Large intestine (tissue), 3 donors: ENCODE measurements at regions not wholly inside any gene's neighbourhood (a gene's known extent, or its start where the extent isn't known, plus 50 kb on each side); places are given as distances from the start of the nearest gene placed in this dataset.
"Not testable (repeated sequence)": the region's sequence is repeated elsewhere in the genome, so short reads cannot be mapped to it uniquely, and the experiment has no call there.

Experiments used
- DNase-seq, 2 donors: peaks; one replicate each; pipeline versions ENCODE4 v3.0.0 to v3.0.0-alpha.2; 2013
- H3K27ac ChIP-seq: one replicate; pipeline ENCODE4 v1.5.1; 2013; ENCODE audit warnings: low read length
- H3K27me3 ChIP-seq: 2 replicates; pipeline ENCODE4 v1.6.1; 2013; ENCODE audit warnings: low read length; ENCODE audit not compliant: control insufficient read depth, insufficient read depth
- H3K36me3 ChIP-seq: 2 replicates; pipeline ENCODE4 v1.6.1; 2013; ENCODE audit warnings: low read length; ENCODE audit not compliant: control insufficient read depth, insufficient read depth
- H3K4me1 ChIP-seq: one replicate; pipeline ENCODE4 v1.6.1; 2013; ENCODE audit warnings: low read length; ENCODE audit not compliant: control insufficient read depth, insufficient read depth
- H3K4me3 ChIP-seq: one replicate; pipeline ENCODE4 v1.5.1; 2013; ENCODE audit warnings: low read length
- H3K9me3 ChIP-seq: one replicate; pipeline ENCODE4 v1.6.1; 2013; ENCODE audit warnings: mild to moderate bottlenecking, low read depth, low read length, moderate library complexity; ENCODE audit not compliant: control insufficient read depth
- WGBS: methylation state at CpG from one replicate; pipeline ENCODE4 v1.1.5; 2013; ENCODE audit warnings: low lambda C conversion rate; ENCODE audit not compliant: insufficient coverage; 5-methylcytosine and 5-hydroxymethylcytosine counted together

DNA sequence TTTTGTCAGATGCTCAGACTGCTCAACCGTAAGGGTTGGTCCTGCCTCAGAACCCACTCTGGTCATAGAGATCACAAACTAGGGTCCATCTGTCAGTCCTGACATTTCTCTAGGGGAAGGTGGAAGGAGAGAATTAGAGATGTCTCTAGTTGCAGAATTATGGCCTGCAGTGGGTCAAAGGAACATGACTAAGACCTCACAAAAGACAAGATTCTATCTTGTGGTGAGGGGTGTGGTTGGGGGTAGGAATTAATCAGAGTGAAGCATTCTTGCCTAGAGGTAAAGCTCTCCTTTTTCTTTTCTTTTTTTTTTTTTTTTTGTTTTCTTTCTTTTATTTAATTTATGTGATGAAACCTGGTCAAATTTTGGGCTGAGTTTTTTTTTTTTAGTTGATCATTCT, 558.1 kb downstream of the CD109 start:
- DNase-seq, H3K4me3 ChIP-seq, H3K36me3 ChIP-seq, H3K27me3 ChIP-seq, H3K27ac ChIP-seq, H3K4me1 ChIP-seq: not testable (repeated sequence)
- H3K9me3 ChIP-seq: peaks cover 12% of the 10 kb centered on the region
- WGBS: no CpG with 5 or more reads among the region's 1 CpG

DNA sequence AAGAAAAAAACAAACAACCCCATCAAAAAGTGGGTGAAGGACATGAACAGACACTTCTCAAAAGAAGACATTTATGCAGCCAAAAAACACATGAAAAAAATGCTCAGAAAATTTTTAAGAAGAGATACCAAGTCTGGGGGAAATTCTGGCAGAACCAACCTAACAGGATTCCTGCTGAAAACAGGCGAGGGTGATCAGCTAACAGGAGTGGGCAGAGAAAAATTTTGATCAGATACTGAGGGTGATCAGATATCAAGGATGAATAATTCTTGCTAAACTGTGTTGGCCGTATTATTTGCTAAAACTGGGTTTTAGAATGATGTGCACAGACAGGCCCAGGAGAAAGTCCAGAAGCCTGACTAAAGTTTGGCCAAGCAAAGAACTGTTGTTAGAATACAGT, 557.3 kb downstream of the CD109 start:
- no CpG with 5 or more reads among the region's 2 CpGs for WGBS
- peaks cover 12% of the 10 kb centered on the region for H3K9me3 ChIP-seq

DNA sequence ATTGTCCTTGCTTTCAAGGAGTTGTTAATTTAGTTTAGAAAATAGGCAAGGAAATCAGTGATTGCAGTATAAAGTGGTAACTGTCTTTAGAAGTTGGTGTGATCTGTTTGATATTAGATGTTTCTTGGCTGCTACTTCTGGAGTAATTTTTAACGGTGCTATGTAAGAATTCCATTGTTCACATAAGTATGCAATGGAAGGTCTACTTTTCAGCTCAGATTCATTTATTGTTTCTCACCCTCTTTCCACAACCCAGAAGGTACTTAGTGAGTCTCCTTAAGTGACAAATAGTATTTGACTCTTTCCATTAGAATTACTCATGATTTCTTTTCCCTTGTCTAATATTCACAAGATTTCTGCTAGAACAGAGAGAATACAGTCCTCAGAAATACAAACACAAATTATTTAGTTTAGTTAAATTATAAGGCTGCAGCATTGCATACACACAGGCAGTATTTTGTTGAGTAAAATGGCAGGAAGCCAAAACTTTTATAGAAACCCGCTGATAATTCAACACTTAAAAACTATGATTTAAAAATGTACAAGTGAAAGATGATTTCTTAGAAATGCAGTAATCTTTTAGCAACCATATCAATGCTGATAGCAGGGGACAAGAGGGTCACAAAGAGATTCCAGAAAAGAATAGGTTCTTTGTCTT, 554.3 kb downstream of the CD109 start:
- Histone ChIP-seq H3K36me3 (no peaks in the 10 kb centered on the region), H3K9me3 (peaks cover 6% of the 10 kb centered on the region), H3K27me3 (no peaks in the 10 kb centered on the region), H3K27ac (peak overlapping the region; percentile 39), H3K4me3 (no peak overlapping the region), H3K4me1 (peaks cover 4% of the 10 kb centered on the region)
- DNase-seq: no peak
- 14% methylated on average over 2 of the region's 2 CpGs for WGBS

More for the DNA sequence above, 557.3 kb downstream of the CD109 start:
- Histone ChIP-seq H3K4me3 (no peak overlapping the region), H3K27ac (no peak overlapping the region), H3K4me1 (peaks cover 4% of the 10 kb centered on the region), H3K27me3 (no peaks in the 10 kb centered on the region), H3K36me3 (no peaks in the 10 kb centered on the region)
- no peak for DNase-seq

DNA sequence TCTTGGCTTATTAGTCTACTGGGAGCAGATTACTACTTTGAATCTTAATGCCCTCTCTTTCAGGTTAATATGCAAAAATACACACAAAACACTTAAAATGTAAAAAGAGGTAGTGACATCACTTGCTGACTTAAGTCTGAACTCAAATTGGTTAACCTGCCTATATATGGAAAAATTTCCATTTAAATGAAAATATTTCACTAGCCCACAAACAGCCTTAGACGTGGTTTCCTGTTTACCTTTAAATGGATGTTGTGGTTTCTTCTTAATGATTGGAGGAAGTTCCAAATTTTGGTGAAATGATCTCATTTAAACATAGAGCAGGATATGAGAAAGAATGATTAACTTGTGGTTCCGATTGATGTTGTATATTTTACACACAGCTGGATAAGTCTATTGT, 553.7 kb downstream of the CD109 start:
- Histone ChIP-seq H3K27ac (no peak overlapping the region), H3K9me3 (no peaks in the 10 kb centered on the region), H3K4me1 (peaks cover 4% of the 10 kb centered on the region), H3K36me3 (no peaks in the 10 kb centered on the region), H3K27me3 (no peaks in the 10 kb centered on the region), H3K4me3 (no peak overlapping the region)
- WGBS: 71% methylated on average over 1 of the region's 2 CpGs
- no peak for DNase-seq

DNA sequence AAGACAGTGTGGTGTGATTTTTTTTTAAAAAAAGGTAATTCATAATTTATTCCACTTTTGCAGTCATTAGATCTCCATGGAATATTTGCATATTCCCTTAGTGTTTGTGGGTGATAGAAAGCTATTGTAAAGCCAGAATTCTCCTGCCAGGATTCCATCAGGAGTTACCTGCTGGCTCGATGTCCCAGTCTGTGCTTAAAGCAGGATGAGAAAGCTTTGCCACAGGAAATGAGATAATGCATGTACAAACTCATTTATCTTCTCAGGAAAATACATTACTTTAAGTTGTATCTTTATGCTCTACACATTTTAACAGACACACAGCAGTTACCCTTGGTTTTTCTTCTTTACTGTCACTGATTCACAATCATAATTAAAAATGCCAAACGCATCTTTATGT, 553.0 kb downstream of the CD109 start:
- H3K36me3 ChIP-seq: no peaks in the 10 kb centered on the region
- H3K27me3 ChIP-seq: no peaks in the 10 kb centered on the region
- H3K4me3 ChIP-seq: no peak overlapping the region
- H3K9me3 ChIP-seq: no peaks in the 10 kb centered on the region
- H3K27ac ChIP-seq: no peak overlapping the region
- peaks cover 4% of the 10 kb centered on the region for H3K4me1 ChIP-seq
- DNase-seq: no peak
- 89% methylated on average over 1 of the region's 2 CpGs for WGBS

DNA sequence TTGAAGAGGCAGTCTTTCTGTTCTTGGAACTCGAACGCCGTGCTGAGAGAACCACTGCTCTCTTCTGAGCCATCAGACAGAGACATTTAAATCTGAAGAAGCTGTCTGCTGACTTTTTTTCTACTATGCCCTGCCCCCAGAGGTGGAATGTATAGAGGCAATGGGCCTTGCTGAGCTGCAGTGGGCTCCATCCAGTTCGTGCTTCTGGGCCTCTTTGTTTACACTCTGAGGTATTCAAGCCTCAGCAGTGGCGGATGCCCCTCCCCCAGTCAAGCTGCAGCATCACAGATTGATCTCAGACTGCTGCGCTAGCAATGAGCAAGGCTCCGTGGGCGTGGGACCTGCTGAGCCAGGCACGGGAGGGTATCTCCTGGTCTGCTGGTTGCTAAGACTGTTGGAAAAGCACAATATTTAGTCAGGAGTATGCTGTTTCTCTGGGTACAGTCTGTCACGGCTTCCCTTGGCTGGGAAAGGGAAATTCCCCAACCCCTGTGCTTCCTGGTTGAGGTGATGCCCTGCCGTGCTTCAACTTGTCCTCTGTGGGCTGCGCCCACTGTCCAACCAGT, 526.8 kb downstream of the CD109 start:
- no peaks in the 10 kb centered on the region for H3K36me3 ChIP-seq
- DNase-seq: peak in 1 of 2 donors; percentile 4
- no CpG with 5 or more reads among the region's 12 CpGs for WGBS
- no peaks in the 10 kb centered on the region for H3K4me1 ChIP-seq
- H3K27ac ChIP-seq: no peak overlapping the region
- H3K27me3 ChIP-seq: no peaks in the 10 kb centered on the region
- H3K4me3 ChIP-seq: no peak overlapping the region
- no peaks in the 10 kb centered on the region for H3K9me3 ChIP-seq

DNA sequence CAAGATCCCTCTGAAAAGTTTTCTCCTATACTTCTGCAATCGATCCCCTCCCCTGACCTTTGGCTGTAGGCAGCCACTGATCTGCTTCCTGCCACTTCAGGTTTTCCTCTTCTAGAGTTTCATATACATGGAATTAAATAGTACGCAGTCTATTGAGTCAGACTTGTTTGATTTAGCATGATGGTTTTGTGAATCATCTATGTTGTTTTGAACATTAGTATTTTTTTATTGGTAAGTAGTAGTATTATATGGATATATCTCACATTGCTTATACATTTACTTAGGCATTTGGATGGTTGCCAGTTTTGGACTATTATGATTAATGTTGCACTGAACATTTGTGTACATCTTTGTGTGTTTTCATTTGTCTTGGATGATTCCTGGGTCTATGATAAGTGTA, 518.0 kb downstream of the CD109 start:
- no peaks in the 10 kb centered on the region for H3K36me3 ChIP-seq
- DNase-seq: no peak
- H3K27ac ChIP-seq: no peak overlapping the region
- 0% methylated on average over 1 of the region's 2 CpGs for WGBS
- no peak overlapping the region for H3K4me3 ChIP-seq
- H3K4me1 ChIP-seq: no peaks in the 10 kb centered on the region
- no peaks in the 10 kb centered on the region for H3K9me3 ChIP-seq
- no peaks in the 10 kb centered on the region for H3K27me3 ChIP-seq

DNA sequence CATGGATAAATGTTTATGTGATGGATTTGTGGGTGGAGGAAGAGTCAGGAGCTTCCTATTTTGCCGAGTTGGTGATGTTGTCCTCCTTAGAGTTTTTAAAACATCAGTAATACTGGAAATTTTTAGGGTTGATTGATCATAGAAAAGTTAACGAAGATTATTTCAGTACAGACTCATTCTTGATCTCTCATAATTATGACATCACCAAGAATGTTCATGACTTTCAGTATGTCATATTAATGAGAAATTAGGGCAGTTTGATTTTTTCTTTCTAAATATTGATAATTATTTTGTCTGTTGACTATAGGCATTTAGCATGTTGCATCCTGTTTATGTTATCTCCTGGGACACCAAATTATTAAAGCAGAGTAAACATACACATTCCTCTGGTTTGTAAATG, 512.2 kb downstream of the CD109 start:
- no peaks in the 10 kb centered on the region for H3K36me3 ChIP-seq
- no peaks in the 10 kb centered on the region for H3K27me3 ChIP-seq
- DNase-seq: no peak
- 71% methylated on average over 1 of the region's 2 CpGs for WGBS
- no peak overlapping the region for H3K27ac ChIP-seq
- no peak overlapping the region for H3K4me3 ChIP-seq
- no peaks in the 10 kb centered on the region for H3K4me1 ChIP-seq
- H3K9me3 ChIP-seq: no peaks in the 10 kb centered on the region

DNA sequence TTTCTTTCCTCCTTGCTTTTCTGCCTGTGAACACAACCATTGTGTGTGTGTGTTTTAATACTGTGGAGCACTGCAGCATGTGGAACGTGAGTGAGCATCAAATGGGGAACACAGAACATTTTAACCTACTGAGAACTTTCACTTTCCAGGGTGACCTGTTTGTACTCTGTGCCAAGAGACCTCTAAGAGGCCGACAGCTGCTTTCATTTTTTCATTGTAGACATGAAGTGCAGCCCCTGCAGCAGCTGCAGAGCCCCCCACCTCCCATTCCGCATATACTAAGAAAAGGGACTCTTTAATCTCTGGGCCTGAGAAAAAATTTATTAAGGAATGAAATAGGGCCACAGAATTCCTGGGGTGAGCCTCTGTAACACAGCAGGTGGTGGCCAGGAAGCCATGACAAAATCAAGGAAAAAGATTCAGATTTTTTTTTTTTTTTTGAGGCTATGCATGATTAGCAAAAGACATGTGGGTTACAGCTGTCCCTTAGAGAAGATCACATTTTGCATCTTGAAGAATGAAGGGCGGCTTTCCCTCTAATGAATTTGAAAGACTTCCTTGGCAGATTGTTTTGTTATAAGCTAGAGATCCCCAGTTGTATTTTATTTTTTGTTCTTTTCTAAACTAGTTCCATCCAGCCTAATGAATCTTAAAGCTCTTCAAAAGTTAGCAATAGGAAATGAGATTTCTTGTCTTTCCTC, 503.4 kb downstream of the CD109 start:
- H3K4me1 ChIP-seq: no peaks in the 10 kb centered on the region
- H3K27me3 ChIP-seq: no peaks in the 10 kb centered on the region
- no peak for DNase-seq
- no peaks in the 10 kb centered on the region for H3K36me3 ChIP-seq
- H3K9me3 ChIP-seq: no peaks in the 10 kb centered on the region
- no peak overlapping the region for H3K4me3 ChIP-seq
- H3K27ac ChIP-seq: no peak overlapping the region
- WGBS: 90% methylated on average over 2 of the region's 4 CpGs

DNA sequence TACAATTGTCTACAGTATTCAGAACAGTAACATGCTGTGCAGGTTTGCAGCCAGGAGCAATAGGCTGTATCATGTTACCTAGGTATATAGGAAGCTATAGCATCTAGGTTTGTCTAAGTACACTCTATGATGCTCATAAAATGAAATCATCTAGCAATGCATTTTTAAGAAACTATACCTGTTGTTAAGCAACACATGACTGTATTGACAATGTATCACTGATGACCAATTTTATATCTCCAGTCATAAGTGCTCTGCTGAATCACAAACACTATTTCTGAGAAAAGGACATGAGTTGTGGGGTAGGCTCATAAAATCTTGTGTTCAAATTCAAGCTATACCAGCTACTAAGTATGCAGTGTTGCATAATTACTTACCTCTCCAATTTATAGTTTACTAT, 501.3 kb downstream of the CD109 start:
- no peak for DNase-seq
- Histone ChIP-seq H3K4me3 (no peak overlapping the region), H3K9me3 (no peaks in the 10 kb centered on the region)

DNA sequence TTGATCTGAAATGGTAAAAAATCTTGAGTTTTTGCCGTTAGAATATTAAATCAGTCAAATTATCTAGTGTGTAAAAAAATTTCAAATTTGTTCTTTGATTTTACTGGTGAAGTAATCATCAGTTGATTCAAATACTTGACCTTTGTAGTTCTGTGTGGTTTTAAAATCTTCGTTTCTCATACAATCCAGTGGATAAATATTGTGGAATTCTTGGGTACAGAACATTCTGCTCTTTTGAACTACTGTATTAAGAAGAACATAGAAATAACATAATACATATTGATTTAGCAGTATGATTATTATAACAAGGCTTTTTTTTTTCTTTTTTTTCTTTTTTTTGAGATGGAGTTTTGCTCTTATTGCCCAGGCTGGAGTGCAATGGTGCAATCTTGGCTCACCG, 491.8 kb downstream of the CD109 start:
- 93% methylated on average over 2 of the region's 3 CpGs for WGBS
- no peak overlapping the region for H3K27ac ChIP-seq
- DNase-seq: no peak
- H3K9me3 ChIP-seq: no peaks in the 10 kb centered on the region
- no peaks in the 10 kb centered on the region for H3K36me3 ChIP-seq
- H3K4me3 ChIP-seq: no peak overlapping the region
- no peaks in the 10 kb centered on the region for H3K27me3 ChIP-seq
- no peaks in the 10 kb centered on the region for H3K4me1 ChIP-seq

More for the DNA sequence above, 501.3 kb downstream of the CD109 start:
- Histone ChIP-seq H3K36me3 (no peaks in the 10 kb centered on the region), H3K27ac (no peak overlapping the region), H3K27me3 (no peaks in the 10 kb centered on the region), H3K4me1 (no peaks in the 10 kb centered on the region)
